GM21723 (cell line): ENCODE measurements at regions not wholly inside any gene's neighbourhood (a gene's known extent, or its start where the extent isn't known, plus 50 kb on each side); places are given as distances from the start of the nearest gene placed in this dataset.

Experiments
- ATAC-seq: cut with Tn5 transposase; IDR thresholded peaks from one replicate; pipeline ENCODE4 v1.9.1; 2021; ENCODE audit warnings: mild to moderate bottlenecking, moderate library complexity; ENCODE audit not compliant: unreplicated experiment

DNA sequence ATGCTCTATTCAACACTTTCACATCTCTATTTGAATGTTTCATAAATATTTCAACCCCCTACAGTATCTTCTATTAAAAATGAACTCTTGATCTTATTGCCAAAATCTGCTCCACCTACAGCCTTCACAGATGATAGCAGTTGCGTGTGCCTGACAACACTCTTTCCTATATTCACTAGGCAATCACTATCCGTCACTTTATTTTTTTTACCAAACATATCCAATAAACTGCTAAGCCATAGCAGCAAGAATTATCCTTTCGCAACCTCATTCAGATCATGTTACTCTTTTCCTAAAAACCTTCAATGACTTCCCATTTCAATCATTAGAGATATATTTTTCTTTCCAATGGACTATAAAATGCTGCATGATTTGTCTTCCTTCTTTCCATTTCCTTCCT, 629.8 kb upstream of the PCDH9 start:
- ATAC-seq: no peak

DNA sequence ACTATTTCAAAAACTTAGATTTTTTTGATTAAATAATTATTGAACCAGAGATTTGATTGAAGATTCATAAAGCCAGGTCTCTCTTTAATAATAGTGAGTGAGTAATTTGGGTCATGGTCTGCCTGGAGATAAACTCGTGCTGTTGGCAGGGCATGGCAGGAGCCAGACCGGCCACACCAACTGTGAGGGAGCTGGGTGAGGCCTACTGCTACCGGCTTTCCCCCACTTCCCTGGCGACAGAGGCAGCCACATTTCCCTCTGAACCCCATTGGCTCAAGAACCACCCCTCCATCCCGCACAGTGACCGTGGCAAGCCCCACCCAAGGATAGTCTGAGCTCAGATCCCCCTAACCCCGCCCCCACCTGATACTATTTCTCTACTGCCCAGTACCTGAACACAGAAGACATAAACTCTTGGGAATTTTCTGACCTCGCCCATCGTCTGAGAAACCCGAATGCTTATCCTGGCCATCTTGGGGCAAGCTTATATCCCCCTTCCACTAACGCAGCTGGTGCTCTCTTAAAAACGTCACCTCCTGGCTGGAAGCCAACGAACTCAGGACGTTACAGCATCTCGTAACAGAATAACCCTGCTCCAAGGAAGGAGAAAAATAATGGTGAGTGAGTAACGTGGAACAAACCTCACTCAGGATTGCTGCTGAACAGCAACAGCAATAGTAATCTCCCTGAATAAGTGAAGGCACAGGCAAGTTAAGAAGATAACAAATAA, 627.6 kb upstream of the PCDH9 start:
- ATAC-seq: no peak

DNA sequence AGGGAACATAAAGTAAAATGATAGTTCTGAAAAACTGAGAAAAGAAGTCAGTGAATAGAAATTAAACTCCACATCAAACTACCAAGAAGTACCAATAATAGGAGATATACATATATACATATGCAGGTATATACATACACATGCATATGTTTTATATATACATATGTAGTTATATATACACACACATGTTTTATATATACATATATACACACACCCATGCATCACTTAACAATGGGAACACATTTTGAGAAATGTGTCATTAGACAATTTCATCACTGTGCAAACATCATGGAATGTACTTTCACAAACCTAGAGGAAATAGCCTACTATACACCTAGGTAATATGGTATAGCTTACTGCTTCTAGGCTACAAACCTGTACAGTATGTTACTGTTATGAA, 626.8 kb upstream of the PCDH9 start:
- ATAC-seq: no peak

DNA sequence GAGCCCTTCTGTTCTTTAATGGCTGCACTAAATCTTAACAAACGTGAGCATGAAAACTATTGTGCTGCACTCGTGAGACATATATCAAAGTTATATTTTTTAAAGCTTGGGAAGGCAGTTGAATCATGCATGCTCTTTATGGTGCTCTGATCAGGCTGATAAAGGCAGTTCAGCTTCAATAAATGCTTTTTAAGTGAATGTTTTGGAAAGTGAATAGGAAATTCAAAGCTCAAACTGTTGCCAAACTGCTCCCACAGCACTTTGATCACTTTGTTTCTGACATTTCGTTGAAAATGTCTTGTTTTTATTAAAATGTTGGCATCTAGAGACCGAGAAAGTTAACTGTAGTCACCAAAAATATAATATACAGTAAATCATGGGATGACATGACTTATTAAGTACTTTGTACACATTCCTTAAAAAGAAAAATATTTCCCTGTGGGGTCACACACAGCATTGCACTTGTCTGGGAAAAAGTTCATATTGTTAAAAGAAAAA, 625.7 kb upstream of the PCDH9 start:
- no peak for ATAC-seq

DNA sequence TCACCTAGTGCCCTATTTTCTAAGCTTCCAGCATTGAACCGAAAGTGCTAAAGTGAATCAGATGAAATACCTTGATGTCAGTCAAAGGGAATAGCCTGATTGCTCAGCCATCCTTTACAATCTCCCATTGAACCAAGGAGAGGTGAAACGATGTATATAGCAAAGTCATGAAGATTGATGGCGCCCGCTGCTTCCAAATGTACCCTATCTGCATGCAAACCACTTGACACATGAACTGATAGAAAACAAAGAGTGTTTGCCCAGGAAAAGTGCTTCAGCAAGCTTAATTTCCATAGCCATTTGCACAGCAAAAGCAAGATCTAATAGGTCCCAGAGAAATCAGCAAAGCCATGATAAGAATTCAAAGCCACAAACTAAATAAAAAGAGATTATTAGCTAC, 624.9 kb upstream of the PCDH9 start:
- ATAC-seq: no peak

DNA sequence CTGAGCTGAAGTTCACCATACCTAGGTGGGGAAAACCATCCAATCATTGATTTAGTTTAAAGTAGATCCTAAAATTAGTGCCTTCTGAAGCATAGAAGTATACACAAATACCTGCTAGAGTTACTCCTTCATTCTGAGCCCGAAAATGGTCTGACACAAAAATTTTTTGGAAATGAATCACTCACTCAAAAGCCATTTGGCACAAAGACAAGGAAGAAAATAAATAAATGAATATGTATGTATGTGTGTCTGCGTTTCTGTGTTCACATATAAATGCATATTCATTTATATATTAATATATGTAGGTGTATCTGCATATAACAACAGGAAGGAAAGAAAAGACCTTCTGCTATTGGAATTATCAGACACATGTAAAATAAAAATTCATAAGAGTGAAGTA, 614.4 kb upstream of the PCDH9 start:
- no peak for ATAC-seq

DNA sequence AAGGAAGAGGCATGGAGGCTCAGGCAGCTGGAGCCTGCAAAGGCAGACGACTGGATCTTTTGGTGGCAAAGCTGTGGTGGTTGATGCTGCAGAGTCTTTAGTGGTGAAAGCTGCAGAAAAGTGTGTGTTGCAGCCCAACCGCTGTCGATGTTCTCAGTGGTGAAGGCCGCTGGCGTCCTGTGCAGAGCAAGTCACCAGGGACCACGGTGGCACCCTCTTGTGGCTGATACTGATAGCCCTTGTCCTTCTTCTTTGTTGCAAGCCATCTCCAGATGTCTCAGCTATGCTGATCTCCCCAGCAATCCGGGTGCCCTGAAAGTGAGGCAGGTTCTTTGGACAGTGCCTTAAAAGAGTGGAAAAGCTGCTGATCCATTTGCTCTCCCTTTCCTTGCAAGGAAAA, 610.9 kb upstream of the PCDH9 start:
- no peak for ATAC-seq

DNA sequence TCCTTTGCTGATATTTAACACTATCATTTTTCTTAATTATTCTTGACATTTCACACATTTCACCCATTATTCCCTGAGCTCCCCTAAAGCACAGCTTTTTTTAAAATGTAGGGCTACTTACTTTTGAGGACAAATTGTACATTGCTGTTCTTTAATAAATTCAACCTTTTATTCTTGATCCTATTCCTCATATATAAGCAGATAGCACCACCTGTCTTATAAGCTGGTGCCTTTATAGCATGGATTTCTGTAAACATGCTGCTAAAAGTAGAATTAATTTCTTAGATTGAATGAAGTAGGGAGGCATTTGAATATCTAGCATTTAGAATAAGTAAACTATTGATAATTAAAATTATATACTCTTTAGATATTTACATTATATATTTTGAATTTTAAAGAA, 603.4 kb upstream of the PCDH9 start:
- no peak for ATAC-seq

DNA sequence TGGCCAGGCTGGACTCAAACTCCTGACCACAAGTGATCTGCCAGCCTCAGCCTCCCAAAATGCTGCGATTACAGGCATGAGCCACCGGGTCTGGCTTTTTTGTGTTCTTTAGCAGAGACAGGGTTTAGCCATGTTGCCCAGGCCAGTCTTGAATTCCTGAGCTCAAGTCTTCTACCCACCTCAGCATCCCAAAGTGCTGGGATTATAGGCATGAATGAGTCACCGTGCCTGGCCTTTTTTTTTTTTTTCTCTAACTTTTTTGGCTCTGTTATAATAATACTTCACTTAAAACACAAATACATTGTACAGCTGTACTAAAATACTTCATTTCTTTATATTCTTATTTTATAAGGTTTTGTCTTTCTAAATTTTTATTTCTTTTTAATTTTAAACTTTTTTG, 599.5 kb upstream of the PCDH9 start:
- ATAC-seq: no peak

DNA sequence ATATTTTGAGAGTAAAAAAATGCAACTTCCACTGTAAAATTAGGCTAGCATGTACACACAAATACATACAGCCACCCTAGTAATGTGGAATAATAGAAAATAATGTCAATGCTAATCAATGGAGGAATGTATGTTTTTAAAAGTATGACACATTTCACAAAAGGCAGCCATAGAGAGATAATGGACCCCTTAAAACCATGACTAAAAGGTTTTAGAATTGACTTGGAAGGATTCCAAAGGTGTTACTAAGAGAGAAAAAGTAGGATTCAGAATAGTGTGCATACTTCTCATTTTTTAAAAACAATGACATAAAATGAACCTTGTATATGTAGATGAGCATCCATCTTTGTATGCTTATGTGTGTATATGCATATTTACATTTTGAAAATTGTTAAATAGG, 597.9 kb upstream of the PCDH9 start:
- no peak for ATAC-seq

DNA sequence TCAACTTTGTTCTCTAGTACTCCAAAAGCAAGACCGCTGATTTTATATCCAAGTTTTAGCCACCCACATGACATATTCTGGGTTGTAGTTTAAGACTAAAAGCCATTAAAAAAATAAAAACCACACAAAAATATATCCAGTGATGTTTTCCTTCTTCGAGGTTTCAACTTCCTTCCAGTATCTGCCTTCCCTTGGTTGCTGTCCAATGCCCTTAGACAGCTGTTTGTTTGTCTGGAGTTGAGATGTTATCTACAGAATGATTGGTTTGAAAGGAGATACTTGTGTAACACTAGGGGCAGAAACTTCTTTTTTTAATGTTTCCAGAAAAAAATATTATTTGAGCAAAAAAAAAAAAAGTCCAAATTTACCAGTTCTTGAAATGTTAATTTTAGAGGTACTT, 591.5 kb upstream of the PCDH9 start:
- ATAC-seq: no peak

DNA sequence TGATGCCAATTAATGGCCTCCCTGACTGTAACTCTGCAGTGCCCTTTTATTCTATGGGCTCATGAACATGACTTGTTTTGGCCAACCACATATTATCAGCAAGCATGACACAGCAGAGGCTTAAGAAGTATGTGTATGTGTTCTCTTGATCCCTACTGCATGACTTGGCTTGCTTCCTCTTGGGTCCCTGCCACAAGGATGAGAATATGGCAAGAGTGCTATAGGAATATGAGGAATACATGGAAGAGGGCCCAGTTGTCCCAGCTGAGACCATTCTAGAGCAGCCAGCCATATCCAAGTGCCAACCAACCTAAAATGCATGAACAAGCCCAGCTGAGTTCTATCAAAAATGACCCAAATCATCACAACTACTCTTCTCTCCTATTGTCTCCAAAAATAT, 576.7 kb upstream of the PCDH9 start:
- no peak for ATAC-seq

DNA sequence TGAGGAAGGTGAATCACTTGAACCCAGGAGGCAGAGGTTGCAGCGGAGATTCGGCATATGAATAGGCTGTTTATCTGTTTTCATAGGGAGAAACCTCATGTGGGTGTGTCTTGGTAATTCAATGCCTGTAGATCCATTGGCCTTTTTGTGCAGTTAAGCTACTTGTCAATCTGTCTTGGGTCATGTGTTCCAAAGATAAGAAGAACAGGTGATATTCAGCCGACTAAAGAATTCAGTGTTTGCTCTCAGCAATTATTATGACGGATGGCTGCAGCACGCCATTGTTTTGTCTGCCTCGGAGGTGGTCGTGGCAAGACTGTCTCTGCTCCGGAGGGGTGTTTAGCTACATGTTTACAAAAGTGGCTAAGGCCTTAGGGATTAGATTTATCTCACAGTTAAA, 573.0 kb upstream of the PCDH9 start:
- ATAC-seq: no peak

DNA sequence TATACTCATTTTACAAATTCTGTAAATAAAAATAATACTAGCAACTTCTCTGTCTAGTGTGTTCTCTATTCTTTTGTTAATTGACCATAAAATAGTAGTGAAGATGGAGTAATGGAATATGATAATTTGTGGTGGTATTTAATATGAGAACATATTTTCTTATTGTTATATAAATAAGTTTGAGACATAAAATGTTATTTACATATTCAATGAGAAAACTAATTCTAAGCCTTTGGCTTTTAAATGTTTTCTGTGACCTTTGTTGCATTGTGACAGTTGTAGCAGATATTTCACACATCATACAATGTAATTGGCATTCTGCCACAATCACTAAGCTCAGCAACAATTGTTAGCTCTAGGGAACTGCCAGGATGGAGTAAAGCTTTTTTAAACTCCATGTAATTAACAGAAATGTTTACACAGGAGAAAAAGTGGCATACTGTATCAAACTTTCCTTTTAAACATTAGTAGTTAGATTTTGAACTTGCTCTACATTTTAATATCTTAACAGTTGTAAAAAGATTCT, 562.1 kb upstream of the PCDH9 start:
- ATAC-seq: no peak

DNA sequence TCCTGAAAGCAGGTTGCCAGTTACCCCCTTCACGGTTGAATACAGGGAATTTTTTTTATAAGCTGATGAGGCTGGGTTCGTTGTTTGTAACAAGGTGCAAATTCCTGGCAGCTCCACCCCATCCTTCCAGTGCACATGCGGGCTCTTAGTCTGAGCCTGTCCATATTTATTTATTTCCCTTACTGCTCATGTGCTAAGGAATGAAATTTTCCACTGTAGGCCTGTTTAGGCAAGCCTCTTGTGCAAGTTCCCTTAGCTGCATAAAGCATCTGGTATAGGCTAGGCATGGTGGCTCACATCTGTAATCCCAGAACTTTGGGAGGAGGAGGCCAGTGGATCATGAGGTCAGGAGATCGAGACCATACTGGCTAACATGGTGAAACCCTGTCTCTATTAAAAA, 560.9 kb upstream of the PCDH9 start:
- no peak for ATAC-seq

DNA sequence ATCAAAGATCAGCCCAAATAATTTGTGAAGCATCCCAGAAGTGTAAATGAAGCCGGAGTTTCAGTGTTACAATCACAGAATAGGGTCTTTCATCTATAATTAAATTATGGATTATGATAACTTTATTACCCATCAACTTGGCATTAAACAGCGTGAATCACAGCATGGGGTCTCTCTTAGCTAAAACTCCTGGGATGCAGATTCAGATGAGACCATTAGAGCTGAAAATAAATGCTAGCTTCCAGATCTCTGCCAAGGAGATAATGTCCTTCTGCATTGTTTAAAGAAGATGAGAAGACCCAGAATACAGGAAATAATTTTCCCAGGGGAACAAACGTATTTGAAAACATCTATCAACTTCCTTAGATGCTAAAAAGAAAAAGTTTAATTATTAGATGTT, 546.0 kb upstream of the PCDH9 start:
- ATAC-seq: no peak

DNA sequence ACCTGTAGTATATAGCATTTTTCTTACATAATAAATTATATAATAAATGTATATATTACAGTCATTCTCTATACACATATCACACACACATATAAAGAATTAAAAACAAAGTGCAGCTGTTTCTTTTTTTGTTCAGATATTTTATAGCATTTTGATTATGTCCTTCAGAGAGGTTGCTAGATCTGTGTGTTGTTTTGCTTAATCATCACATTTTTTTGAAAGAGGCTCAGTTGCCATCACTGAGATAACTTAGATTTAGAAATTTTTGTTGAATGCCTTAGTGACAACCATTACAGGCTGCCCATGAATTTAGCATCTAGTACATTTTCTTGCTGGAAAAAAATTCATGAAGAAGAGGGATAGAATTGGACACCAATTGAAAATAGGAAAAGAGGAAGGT, 545.2 kb upstream of the PCDH9 start:
- ATAC-seq: no peak

DNA sequence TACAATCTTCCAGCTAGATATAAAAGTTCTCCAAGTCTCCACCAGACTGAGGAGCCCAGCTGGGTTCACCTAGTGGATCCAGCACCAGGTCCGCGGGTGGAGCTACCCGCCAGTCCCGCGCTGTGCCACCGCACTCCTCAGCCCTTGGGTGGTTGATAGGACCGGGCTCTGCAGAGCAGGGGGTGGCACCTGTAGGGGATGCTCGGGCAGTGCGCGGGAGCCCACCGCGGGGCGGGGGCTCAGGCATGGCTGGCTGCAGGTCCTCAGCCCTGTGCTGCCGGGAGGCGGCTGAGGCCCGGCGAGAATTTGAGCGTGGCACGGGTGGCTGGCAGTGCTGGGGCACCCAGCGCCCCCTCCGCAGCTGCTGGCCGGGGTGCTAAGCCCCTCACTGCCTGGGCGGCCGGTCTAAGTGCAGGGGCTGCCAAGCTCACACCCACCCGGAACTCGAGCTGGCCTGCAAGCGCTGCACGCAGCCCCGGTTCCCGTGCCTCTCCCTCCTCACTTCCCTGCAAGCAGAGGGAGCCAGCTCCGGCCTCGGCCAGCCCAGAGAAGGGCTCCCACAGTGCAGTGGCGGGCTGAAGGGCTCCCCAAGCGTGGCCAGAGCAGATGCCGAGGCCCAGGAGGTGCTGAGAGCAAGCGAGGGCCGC, 542.8 kb upstream of the PCDH9 start:
- ATAC-seq: no peak

DNA sequence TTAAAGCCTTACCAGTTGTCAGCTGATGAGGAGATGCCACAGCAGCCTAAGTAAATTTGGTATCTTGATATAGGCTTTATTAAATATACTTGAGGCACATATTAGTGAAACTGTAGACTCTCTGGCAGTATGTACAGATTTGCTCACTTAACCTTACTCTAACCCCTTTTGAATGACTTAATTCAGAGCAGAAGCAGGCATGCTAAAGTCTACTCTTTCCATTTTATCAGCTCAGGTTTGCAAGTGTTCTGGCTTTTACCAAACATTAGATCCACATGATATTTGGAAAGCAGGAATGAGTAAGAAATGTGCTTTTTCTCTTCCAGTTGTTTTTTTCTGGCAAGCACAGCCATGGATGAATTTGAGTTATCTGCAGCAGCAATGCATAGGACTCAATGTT, 541.0 kb upstream of the PCDH9 start:
- no peak for ATAC-seq

DNA sequence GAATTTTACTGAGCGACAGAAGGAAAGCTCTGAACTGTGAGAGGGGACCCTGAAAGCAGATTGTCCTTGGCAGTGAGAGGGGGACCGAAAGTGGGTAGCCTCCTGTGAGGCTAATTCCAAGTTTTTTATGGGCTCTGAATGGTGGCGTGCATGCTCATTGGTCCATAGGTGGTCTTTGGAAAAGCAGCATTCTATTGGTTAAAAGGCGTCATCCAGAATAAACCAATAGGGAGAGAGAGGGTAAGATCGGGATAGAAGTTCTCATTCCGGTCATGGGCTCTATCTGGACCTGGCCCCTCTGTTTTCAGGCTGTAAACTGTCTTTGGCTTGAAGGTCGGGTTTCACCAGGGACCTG, 539.8 kb upstream of the PCDH9 start:
- no peak for ATAC-seq

DNA sequence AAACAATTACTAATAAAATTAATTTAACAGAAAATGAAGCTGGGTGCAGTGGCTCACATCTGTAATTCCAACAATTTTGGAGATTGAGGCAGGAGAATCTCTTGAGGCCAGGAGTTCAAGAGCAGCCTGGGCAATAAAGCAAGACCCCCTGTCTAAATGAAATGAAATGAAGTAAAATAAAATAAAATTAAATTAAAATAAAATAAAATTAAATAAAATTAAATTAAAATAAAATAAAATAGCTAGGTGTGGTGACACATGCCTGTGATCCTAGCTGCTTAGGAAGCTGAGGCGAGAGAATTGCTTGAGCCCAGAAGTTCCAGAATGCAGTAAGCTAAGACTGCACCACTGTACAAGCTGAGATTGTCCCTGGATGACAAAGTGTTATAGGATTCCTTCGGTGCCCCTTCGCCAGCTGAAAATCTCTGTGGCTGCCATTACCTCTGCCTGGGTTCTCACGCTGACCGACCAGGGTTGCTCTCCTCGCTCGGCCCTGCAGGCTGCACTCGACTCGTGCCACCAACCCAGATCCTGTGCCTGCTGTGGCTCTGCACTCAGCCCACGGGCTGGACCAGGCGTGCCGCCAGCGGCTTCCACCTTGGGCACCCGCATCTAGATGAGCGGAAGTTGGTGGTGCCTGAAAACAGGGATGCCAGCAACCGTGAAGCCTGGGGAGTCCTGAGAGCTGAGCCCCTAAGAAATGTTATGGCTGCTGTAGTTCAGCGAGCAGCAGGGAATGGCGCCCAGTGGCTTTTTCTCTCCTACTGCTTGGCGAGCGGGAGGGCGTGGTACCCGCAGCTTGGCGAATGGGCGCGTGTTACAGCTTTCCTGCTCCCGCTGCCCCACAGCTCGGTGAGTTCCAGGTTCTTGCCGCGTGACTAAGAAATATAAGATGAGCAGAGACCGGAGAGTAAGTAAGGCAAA, 539.2 kb upstream of the PCDH9 start:
- no peak for ATAC-seq

DNA sequence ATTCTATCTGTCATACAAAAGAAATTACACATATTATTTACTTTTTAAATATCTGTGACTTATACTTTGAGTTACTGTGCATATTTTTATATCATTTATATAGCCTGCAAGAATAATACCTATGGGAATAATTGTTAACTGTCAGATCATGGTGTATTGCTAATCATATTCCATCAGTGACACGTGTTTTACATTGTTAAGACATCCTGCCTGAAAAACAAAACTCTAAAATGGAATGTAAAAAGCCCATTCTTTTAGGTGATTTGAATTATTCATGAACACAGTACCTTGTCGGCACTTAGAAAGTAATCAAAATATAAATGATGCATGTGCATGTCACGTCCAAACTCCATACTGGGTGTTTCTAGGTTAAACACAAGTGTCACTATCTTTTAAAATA, 533.8 kb upstream of the PCDH9 start:
- ATAC-seq: no peak
